Lower lobe of right lung (tissue), 2 donors: ENCODE measurements at regions not wholly inside any gene's neighbourhood (a gene's known extent, or its start where the extent isn't known, plus 50 kb on each side); places are given as distances from the start of the nearest gene placed in this dataset.

Experiments
- ATAC-seq, 2 donors: fragments of 200-7000 bp; cut with Tn5 transposase; one replicate each; pipeline ENCODE4 v1.9.1; 2020 to 2022; ENCODE audit warnings: mild to moderate bottlenecking in 2 of 2, moderate library complexity in 2 of 2
- DNase-seq: peaks from one replicate; pipeline ENCODE4 v3.0.0-alpha.2; 2020
- H3K27ac ChIP-seq: fragments of 200-600 bp; one replicate; pipeline ENCODE4 v1.8.0; 2022
- H3K27me3 ChIP-seq: fragments of 200-600 bp; one replicate; pipeline ENCODE4 v1.8.0; 2022; ENCODE audit warnings: low read depth
- H3K36me3 ChIP-seq: fragments of 200-600 bp; one replicate; pipeline ENCODE4 v1.8.0; 2022; ENCODE audit warnings: mild to moderate bottlenecking
- H3K4me1 ChIP-seq: fragments of 200-600 bp; one replicate; pipeline ENCODE4 v1.8.0; 2022
- H3K4me3 ChIP-seq: fragments of 200-600 bp; one replicate; pipeline ENCODE4 v1.8.0; 2022; ENCODE audit warnings: mild to moderate bottlenecking
- H3K9me3 ChIP-seq: fragments of 200-600 bp; one replicate; pipeline ENCODE4 v1.8.0; 2022
- CTCF ChIP-seq: fragments of 200-600 bp; IDR thresholded peaks from one replicate; pipeline ENCODE4 v1.8.0; 2022; ENCODE audit warnings: antibody characterized with exemption, mild to moderate bottlenecking
- intact Hi-C: fragments of 100-400 bp; cut with DNase I; formaldehyde crosslinking; loops from one replicate; pipeline ENCODE4 v1.11.0; 2022
- donor health status: DM: no; HTN: yes; CAD: no; lungs with severe emphysema.

DNA sequence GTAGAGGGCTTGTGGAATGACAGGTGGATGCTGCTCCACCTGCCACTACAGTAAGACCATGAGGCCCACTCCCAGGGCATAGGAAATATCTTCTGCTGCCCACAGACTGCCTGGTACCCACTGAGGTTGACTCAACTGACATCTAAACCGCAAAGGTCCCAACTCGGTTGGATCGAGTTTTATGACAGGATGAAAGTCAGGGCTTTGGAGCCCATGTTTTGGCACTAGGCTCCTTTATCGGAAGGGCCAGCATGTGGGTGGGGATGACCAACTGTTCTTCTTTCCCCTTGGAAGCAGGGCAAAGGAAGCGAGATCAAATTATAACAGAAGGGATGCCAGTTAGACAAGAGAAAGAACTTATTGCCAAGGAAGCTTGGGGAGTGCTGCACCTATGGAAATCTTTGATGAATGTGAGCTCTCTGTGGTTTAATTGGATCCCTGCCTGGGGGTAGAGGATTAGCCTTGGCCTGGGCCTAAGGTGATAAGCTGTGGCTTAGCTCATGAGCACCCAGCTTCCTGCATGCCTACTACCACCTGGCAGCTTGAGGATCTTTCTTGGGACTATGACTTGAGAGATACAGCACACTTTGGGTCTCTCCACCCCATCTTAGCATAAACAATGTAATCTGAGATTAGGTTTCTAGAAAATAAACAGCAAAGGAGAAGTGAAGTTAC lies 121.8 kb downstream of the KCNA5 start:
- H3K27ac ChIP-seq, result no peak overlapping the region
- no peak overlapping the region for H3K4me3 ChIP-seq
- no peak for TF ChIP-seq CTCF
- DNase-seq (no peak), ATAC-seq (no peak)
- no peaks in the 10 kb centered on the region for H3K4me1 ChIP-seq
- H3K27me3 ChIP-seq, result peaks cover 2% of the 10 kb centered on the region
- H3K36me3 ChIP-seq, result no peaks in the 10 kb centered on the region
- intact Hi-C loops, result no loop called here
- no peaks in the 10 kb centered on the region for H3K9me3 ChIP-seq

- Histone ChIP-seq H3K36me3 (no peaks in the 10 kb centered on the region), H3K4me3 (no peak overlapping the region), H3K9me3 (no peaks in the 10 kb centered on the region), H3K27ac (no peak overlapping the region), H3K4me1 (no peaks in the 10 kb centered on the region), H3K27me3 (peaks cover 6% of the 10 kb centered on the region)
- intact Hi-C loops, result no loop called here
- no peak for ATAC-seq
- no peak for TF ChIP-seq CTCF
- no peak for DNase-seq
These were observed 123.3 kb downstream of the KCNA5 start for GRCh38 chr12:5166976-5167375.

GRCh38 chr12:5168148-5168547 lies 124.5 kb downstream of the KCNA5 start:
- intact Hi-C loops, result no loop called here
- Histone ChIP-seq H3K4me3 (no peak overlapping the region), H3K9me3 (no peaks in the 10 kb centered on the region), H3K4me1 (no peaks in the 10 kb centered on the region), H3K36me3 (no peaks in the 10 kb centered on the region), H3K27ac (no peak overlapping the region), H3K27me3 (peaks cover 6% of the 10 kb centered on the region)
- DNase-seq, result no peak
- ATAC-seq, result no peak
- TF ChIP-seq CTCF, result no peak

- H3K36me3 ChIP-seq, result no peaks in the 10 kb centered on the region
- intact Hi-C loops, result no loop called here
- no peak for DNase-seq
- no peak overlapping the region for H3K4me3 ChIP-seq
- TF ChIP-seq CTCF, result no peak
- no peaks in the 10 kb centered on the region for H3K4me1 ChIP-seq
- H3K27ac ChIP-seq, result no peak overlapping the region
- H3K27me3 ChIP-seq, result peaks cover 6% of the 10 kb centered on the region
- no peaks in the 10 kb centered on the region for H3K9me3 ChIP-seq
- no peak for ATAC-seq
These were observed 127.2 kb downstream of the KCNA5 start for GRCh38 chr12:5170844-5171243.

- no peak for DNase-seq
- Histone ChIP-seq H3K27ac (no peak overlapping the region), H3K4me1 (no peaks in the 10 kb centered on the region), H3K9me3 (no peaks in the 10 kb centered on the region), H3K27me3 (peaks cover 6% of the 10 kb centered on the region), H3K36me3 (no peaks in the 10 kb centered on the region), H3K4me3 (no peak overlapping the region)
- intact Hi-C loops, result no loop called here
- peak in 1 of 2 donors; percentile 33 for ATAC-seq
- TF ChIP-seq CTCF, result peak; percentile 54
These were observed 128.0 kb downstream of the KCNA5 start for GRCh38 chr12:5171701-5172100.
